GM12891 (cell line): ENCODE measurements at regions not wholly inside any gene's neighbourhood (a gene's known extent, or its start where the extent isn't known, plus 50 kb on each side); places are given as distances from the start of the nearest gene placed in this dataset.

Experiments used
- POLR2A ChIP-seq: IDR thresholded peaks from 2 replicates; pipeline ENCODE4 v1.6.1; 2011; ENCODE audit warnings: low read depth, low read length, control low read depth
- POLR2AphosphoS5 ChIP-seq: IDR thresholded peaks from 2 replicates; pipeline ENCODE4 v1.6.1; 2011; ENCODE audit warnings: low read depth, low read length, control low read depth
- SPI1 ChIP-seq: IDR thresholded peaks from 2 replicates; pipeline ENCODE4 v1.6.1; 2011; ENCODE audit warnings: low read depth, low read length, control low read depth
- TAF1 ChIP-seq: IDR thresholded peaks from 2 replicates; pipeline ENCODE4 v1.6.1; 2011; ENCODE audit warnings: low read depth, low read length, control low read depth

DNA sequence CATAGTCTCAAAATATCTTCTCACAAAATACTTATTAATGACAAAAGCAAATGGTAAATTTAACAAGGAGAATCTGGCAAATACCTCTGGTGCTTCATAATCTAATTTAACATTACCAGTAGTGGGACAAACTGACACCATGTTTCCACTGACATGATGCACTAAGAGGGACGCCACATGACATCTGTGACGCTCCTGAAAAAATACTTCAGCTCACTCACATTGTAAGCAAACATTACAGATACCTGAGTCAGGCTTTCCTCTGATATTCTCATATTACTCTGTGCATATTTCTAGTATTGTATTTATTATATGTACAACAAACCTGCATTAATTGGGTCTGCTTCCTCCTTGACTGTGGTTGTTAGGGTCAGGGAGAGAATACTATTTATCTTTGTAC is 56.7 kb upstream of the OSMR start:
- TF ChIP-seq POLR2AphosphoS5 (no peak), SPI1 (no peak), POLR2A (no peak), TAF1 (no peak)
